ENCODE measurements at regions not wholly inside any gene's neighbourhood (a gene's known extent, or its start where the extent isn't known, plus 50 kb on each side); places are given as distances from the start of the nearest gene placed in this dataset.

DNA sequence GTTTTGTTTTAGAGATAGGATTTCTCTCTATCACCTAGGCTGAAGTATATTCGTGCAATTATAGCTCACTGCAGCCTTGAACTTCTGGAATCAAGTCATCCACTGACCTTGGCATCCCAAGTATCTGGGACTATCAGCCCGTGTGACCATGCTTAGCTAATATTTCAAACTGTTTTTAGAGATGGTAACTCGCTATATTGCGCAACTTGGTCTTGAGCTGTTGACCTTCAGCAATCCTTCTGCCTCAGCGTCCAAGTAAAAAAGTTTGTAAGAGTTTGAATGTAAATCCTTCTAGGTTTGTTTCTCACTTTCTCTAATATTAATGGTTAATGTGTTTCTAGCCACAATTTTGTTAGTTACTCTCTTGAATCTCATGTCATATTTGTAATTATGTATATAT, 1243.5 kb upstream of the CADM2 start:
- H3K36me3 Mint-ChIP-seq (ENCODE audit: unreplicated experiment) = no peaks in the 10 kb centered on the region
- H3K27me3 Mint-ChIP-seq (ENCODE audit: unreplicated experiment) = no peaks in the 10 kb centered on the region
- H3K4me1 Mint-ChIP-seq (ENCODE audit: low read depth, unreplicated experiment) = no peaks in the 10 kb centered on the region
- no peak for DNase-seq
- H3K27ac Mint-ChIP-seq (ENCODE audit: unreplicated experiment) = no peak overlapping the region
- H3K4me3 Mint-ChIP-seq (ENCODE audit: unreplicated experiment) = no peak overlapping the region
- TF ChIP-seq, protein P1, sequence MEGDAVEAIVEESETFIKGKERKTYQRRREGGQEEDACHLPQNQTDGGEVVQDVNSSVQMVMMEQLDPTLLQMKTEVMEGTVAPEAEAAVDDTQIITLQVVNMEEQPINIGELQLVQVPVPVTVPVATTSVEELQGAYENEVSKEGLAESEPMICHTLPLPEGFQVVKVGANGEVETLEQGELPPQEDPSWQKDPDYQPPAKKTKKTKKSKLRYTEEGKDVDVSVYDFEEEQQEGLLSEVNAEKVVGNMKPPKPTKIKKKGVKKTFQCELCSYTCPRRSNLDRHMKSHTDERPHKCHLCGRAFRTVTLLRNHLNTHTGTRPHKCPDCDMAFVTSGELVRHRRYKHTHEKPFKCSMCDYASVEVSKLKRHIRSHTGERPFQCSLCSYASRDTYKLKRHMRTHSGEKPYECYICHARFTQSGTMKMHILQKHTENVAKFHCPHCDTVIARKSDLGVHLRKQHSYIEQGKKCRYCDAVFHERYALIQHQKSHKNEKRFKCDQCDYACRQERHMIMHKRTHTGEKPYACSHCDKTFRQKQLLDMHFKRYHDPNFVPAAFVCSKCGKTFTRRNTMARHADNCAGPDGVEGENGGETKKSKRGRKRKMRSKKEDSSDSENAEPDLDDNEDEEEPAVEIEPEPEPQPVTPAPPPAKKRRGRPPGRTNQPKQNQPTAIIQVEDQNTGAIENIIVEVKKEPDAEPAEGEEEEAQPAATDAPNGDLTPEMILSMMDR (IDR thresholded peaks at IDR 0.05; ENCODE audit: partially characterized antibody, unreplicated experiment) = no peak
- H3K9me3 Mint-ChIP-seq (ENCODE audit: unreplicated experiment) = peaks cover 1% of the 10 kb centered on the region

DNA sequence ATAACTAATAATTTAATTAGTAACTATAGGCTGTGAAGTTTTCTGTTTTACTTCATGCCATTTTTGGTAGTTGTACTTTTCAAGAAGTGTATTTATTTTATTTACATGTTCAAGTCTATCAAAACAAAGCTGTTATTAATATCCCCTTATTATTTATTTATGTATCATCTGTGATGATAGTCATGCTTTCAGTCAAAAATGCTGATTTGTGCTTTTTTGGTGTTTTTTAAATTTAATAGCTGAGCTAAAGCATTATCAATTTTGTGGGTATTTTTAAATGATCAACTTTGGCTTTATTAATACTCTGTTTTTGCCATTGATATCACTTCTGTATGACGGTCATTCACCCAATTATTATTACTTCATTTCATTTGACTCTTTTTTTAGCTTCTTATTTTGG, 1229.2 kb upstream of the CADM2 start:
- no peak for DNase-seq
- Mint-ChIP-seq H3K4me3 (ENCODE audit: unreplicated experiment) (no peak overlapping the region), H3K9me3 (ENCODE audit: unreplicated experiment) (peaks cover 7% of the 10 kb centered on the region), H3K27me3 (ENCODE audit: unreplicated experiment) (no peaks in the 10 kb centered on the region), H3K27ac (ENCODE audit: unreplicated experiment) (no peak overlapping the region), H3K36me3 (ENCODE audit: unreplicated experiment) (peaks cover 27% of the 10 kb centered on the region), H3K4me1 (ENCODE audit: low read depth, unreplicated experiment) (no peaks in the 10 kb centered on the region)
- TF ChIP-seq, protein P1 (IDR thresholded peaks at IDR 0.05; ENCODE audit: partially characterized antibody, unreplicated experiment) = no peak

DNA sequence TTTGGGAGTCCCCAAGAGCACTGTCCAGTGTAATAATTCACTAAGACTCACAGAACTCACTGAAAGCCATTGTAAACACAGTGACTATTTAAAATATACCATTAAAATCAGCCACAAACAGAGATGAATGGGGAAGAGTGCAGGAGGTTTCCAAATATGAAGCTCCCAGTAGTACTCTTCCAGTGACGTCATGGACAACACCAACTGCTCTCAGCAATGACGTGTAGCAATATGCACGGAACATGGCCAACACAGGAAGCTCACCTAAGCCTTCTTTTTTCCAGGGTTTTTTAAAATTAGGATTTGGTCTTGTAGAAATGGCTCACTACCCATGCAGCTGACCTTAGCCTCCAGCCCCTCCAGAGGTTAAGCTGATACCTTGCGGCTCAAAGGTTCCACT, 1224.1 kb upstream of the CADM2 start:
- no peak for DNase-seq
- H3K4me1 Mint-ChIP-seq (ENCODE audit: low read depth, unreplicated experiment) = no peaks in the 10 kb centered on the region
- TF ChIP-seq, protein P1 (IDR thresholded peaks at IDR 0.05; ENCODE audit: partially characterized antibody, unreplicated experiment) = no peak
- no peaks in the 10 kb centered on the region for H3K36me3 Mint-ChIP-seq (ENCODE audit: unreplicated experiment)
- no peak overlapping the region for H3K4me3 Mint-ChIP-seq (ENCODE audit: unreplicated experiment)
- no peaks in the 10 kb centered on the region for H3K27me3 Mint-ChIP-seq (ENCODE audit: unreplicated experiment)
- no peaks in the 10 kb centered on the region for H3K9me3 Mint-ChIP-seq (ENCODE audit: unreplicated experiment)
- H3K27ac Mint-ChIP-seq (ENCODE audit: unreplicated experiment) = no peak overlapping the region

DNA sequence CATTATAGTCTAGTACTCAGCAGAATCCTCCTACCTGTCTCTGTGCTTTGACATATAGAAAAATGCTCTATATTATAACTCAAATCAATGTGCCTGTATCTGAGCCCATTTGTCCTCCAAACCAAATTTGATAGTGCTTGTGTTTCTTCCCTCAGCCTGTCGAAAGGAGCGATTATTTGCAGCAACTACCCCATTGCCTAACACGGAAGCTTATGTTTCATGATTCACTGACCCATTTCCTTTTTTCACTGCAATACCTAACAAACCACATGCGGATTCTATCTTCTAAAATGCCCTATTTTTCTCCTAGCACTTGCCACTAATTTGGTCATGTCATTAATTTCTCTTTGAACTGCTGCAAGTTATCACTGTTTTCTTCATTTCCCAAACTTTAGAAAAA, 1220.6 kb upstream of the CADM2 start:
- no peaks in the 10 kb centered on the region for H3K36me3 Mint-ChIP-seq (ENCODE audit: unreplicated experiment)
- no peak overlapping the region for H3K27ac Mint-ChIP-seq (ENCODE audit: unreplicated experiment)
- H3K9me3 Mint-ChIP-seq (ENCODE audit: unreplicated experiment) = no peaks in the 10 kb centered on the region
- H3K4me1 Mint-ChIP-seq (ENCODE audit: low read depth, unreplicated experiment) = no peaks in the 10 kb centered on the region
- no peaks in the 10 kb centered on the region for H3K27me3 Mint-ChIP-seq (ENCODE audit: unreplicated experiment)
- no peak overlapping the region for H3K4me3 Mint-ChIP-seq (ENCODE audit: unreplicated experiment)
- no peak for DNase-seq
- TF ChIP-seq, protein P1 (IDR thresholded peaks at IDR 0.05; ENCODE audit: partially characterized antibody, unreplicated experiment) = no peak

DNA sequence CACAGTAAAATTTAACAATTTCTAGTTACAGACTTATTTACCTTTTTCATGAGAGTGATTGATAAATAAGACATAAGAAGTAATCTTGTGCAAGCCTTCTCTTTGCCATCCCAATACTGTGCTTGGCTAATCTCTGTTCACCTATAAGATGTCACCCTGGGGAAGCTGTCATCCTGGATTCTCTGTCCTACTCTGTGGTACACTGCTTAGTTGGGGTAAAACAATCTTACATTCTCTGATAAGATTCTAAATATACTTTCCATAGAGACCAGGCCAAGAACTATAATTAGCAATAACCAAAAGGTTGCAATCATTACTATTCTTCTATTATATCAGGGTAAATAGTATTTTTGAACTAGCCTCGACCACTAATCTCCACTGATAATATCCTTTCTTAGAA, 1218.3 kb upstream of the CADM2 start:
- DNase-seq = no peak
- no peak overlapping the region for H3K4me3 Mint-ChIP-seq (ENCODE audit: unreplicated experiment)
- H3K27ac Mint-ChIP-seq (ENCODE audit: unreplicated experiment) = no peak overlapping the region
- H3K4me1 Mint-ChIP-seq (ENCODE audit: low read depth, unreplicated experiment) = no peaks in the 10 kb centered on the region
- H3K9me3 Mint-ChIP-seq (ENCODE audit: unreplicated experiment) = peaks cover 2% of the 10 kb centered on the region
- no peaks in the 10 kb centered on the region for H3K27me3 Mint-ChIP-seq (ENCODE audit: unreplicated experiment)
- peaks cover 5% of the 10 kb centered on the region for H3K36me3 Mint-ChIP-seq (ENCODE audit: unreplicated experiment)
- TF ChIP-seq, protein P1 (IDR thresholded peaks at IDR 0.05; ENCODE audit: partially characterized antibody, unreplicated experiment) = no peak
